GM06990 (cell line): ENCODE measurements at regions not wholly inside any gene's neighbourhood (a gene's known extent, or its start where the extent isn't known, plus 50 kb on each side); places are given as distances from the start of the nearest gene placed in this dataset.

Source experiments
- DNase-seq: peaks from one replicate; pipeline ENCODE4 v3.0.0-alpha.2; 2011; ENCODE audit not compliant: insufficient read length; ENCODE audit errors: extremely low read depth
- H3K27me3 ChIP-seq: replicated peaks from 2 replicates; pipeline ENCODE4 v1.6.0; 2011; ENCODE audit warnings: low read length; ENCODE audit not compliant: control insufficient read depth, insufficient read depth
- H3K36me3 ChIP-seq: 2 replicates; pipeline ENCODE4 v1.5.1; 2011; ENCODE audit warnings: low read length; ENCODE audit not compliant: control insufficient read depth, insufficient read depth
- H3K4me3 ChIP-seq: replicated peaks from 2 replicates; pipeline ENCODE4 v1.5.1; 2011; ENCODE audit warnings: low read depth, mild to moderate bottlenecking, control low read depth, low read length
- TF ChIP-seq, protein P1 (sequence below): IDR thresholded peaks from 2 replicates; pipeline ENCODE4 v1.5.1; 2011; ENCODE audit warnings: low read length, control low read depth, mild to moderate bottlenecking, inconsistent platforms; ENCODE audit not compliant: insufficient read depth, poor library complexity, severe bottlenecking

DNA sequence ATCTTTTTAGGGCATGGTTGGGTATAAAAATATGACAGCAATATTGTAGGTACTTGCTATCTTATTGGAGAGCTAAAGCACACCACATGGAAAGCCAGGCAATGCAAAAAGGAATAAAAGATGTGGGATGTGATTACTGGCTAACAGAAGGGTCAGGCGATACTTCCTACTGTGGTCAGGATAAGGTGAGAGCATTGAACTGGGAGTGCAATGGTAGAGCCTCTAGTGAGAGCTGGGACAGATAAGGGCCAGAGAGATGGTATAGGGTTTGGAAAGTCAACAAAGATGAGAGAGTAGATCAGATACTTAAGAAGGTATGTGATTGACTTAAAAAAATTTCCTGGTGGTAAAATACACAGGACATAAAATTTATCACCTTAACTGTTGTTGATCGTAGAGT, 160.7 kb upstream of the MAN1A1 start:
- no peak for DNase-seq
- TF ChIP-seq, protein P1, sequence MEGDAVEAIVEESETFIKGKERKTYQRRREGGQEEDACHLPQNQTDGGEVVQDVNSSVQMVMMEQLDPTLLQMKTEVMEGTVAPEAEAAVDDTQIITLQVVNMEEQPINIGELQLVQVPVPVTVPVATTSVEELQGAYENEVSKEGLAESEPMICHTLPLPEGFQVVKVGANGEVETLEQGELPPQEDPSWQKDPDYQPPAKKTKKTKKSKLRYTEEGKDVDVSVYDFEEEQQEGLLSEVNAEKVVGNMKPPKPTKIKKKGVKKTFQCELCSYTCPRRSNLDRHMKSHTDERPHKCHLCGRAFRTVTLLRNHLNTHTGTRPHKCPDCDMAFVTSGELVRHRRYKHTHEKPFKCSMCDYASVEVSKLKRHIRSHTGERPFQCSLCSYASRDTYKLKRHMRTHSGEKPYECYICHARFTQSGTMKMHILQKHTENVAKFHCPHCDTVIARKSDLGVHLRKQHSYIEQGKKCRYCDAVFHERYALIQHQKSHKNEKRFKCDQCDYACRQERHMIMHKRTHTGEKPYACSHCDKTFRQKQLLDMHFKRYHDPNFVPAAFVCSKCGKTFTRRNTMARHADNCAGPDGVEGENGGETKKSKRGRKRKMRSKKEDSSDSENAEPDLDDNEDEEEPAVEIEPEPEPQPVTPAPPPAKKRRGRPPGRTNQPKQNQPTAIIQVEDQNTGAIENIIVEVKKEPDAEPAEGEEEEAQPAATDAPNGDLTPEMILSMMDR = no peak
- Histone ChIP-seq H3K27me3 (no peaks in the 10 kb centered on the region), H3K4me3 (no peak overlapping the region), H3K36me3 (no peaks in the 10 kb centered on the region)

DNA sequence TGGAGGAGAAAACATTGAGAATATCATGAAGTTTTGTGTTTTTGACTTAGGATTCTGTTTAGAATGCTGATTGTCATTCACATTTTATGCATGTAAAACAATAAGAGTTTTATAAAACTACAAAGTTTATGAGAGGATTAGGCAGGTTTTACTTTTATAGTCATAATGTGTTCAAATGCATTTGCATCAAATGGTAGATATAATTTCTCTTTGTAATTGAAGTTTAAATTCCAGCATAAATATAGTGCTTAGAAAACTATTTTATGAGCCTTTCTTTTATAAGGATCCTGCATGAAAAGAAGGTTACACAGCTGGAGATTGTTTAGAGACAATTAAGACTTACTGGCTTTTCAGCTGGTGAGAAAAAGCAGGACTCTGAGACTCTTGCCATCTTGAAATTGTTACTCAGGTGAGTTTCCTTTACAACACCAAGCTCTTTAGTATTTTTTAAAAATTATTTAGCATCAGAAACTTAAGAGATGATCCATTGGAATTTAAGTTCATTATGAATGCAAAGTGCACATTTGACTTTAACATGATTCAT, 157.1 kb upstream of the MAN1A1 start:
- TF ChIP-seq, protein P1 = no peak
- no peak for DNase-seq
- H3K4me3 ChIP-seq = no peak overlapping the region
- no peaks in the 10 kb centered on the region for H3K36me3 ChIP-seq
- no peaks in the 10 kb centered on the region for H3K27me3 ChIP-seq

DNA sequence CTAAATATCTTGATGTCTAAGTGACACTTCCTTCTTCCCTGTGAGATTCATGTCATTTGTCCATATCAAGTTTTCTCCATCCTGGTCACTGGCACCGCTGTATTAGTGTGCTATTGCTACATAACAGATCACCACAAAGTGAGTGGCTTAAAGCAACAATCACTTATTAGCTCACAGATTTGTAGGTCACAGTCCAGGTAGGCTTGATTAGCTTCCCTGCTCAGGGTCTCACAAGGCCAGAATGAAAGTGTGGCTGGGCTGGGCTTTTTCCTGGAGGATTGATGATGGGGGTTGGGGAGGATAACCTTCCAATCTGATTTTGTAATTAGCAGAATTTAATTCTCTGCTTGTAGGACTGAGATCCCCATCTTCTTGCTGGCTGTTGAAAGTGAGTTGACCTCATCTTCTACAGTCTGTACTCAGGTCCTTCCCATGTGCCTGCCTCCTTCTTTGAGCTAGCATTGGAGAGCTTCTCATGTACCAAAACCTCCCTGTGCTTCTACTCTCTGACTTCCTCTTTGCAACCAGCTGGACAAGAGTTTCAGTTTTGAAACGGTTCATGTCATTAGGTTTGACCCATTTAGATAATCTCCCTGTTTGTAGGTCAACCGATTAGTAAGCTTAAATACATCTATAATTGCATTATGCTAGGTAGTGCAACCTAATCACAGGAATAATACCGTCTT, 152.4 kb upstream of the MAN1A1 start:
- H3K4me3 ChIP-seq = no peak overlapping the region
- no peak for DNase-seq
- no peaks in the 10 kb centered on the region for H3K27me3 ChIP-seq
- TF ChIP-seq, protein P1 = no peak
- no peaks in the 10 kb centered on the region for H3K36me3 ChIP-seq

- no peaks in the 10 kb centered on the region for H3K36me3 ChIP-seq
- no peak overlapping the region for H3K4me3 ChIP-seq
- DNase-seq = no peak
- TF ChIP-seq, protein P1 = no peak
- H3K27me3 ChIP-seq = no peaks in the 10 kb centered on the region
These were observed 150.2 kb upstream of the MAN1A1 start for GRCh38 chr6:119499797-119500196.

- TF ChIP-seq, protein P1 = no peak
- H3K27me3 ChIP-seq = no peaks in the 10 kb centered on the region
- H3K36me3 ChIP-seq = no peaks in the 10 kb centered on the region
- H3K4me3 ChIP-seq = no peak overlapping the region
- DNase-seq = no peak
These were observed 148.6 kb upstream of the MAN1A1 start for GRCh38 chr6:119497988-119498727.
